Activated CD4-positive, alpha-beta T cell treated with anti-CD3 and anti-CD28 coated beads, Interleukin-2, Interleukin-6, amounts not matched to agents 100 ng/mL and 50 ng/mL, durations not matched to agents 16 hours and 8 hours (primary cell): ENCODE measurements at regions not wholly inside any gene's neighbourhood (a gene's known extent, or its start where the extent isn't known, plus 50 kb on each side); places are given as distances from the start of the nearest gene placed in this dataset.
"Not testable (repeated sequence)": the region's sequence is repeated elsewhere in the genome, so short reads cannot be mapped to it uniquely, and the experiment has no call there.

Source experiments
- DNase-seq: peaks from one replicate; pipeline ENCODE4 v3.0.0-alpha.2; 2020

- no peak for DNase-seq
These were observed 221.3 kb downstream of the NPR3 start for GRCh38 chr5:32932241-32932935.

GRCh38 chr5:32933692-32934091 is 222.6 kb downstream of the NPR3 start:
- DNase-seq: no peak

DNA sequence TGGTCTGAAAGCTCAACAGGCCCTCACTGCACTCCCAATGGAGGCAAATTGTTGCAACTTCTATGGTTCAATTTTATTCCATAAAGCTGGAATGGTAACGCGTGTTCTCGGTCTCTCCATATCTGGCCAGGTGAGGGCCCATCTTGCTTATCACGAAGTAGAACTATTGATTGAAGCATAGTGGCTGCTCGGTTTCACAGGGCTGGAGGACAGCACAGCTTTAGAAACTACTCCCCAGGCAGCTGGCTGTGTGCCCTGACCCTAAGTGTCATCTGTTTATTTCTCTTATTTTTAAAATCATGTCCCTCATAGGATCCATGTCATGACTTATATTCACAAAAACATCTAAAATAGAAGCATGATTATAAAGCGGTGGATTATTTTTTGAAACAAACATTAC is 223.4 kb downstream of the NPR3 start:
- DNase-seq: no peak

DNA sequence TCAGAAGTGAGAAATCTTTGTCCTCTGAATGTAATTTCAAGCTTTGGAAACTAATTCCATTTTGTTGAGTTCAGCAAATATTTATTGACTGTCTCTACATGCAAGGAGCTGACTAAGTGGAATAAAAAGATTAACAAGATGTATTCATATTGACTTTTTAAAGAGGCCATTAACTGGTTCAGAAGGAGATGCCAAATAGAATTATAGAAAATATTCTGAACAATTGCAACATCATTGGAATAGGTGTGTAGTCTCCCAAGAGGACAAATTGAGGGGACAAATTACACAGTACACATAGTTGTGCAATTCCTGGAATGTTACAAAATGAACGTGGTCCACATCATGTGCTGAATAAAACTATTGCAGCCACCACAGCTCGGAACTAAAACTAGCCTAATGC is 224.2 kb downstream of the NPR3 start:
- no peak for DNase-seq

DNA sequence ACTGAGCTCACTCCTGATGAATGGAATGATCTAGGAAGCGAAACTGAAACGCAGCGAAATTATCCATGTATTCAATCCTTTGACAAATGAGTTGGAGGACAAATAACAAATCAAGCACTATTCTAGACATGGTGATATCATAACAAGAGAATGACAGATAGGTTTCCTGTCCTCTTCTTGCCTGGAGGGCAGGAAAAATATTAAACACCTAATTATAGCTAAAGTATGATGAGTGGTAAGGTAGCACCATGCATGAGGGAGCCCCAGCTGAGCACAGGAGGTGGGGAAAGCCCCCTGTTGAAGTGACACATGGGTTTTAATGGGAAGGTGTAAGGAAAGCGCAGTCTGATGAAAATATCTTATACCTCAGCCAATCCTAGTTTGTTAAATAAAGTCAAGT is 225.2 kb downstream of the NPR3 start:
- DNase-seq: no peak

- DNase-seq: peak; percentile 51
These were observed 231.3 kb downstream of the NPR3 start for GRCh38 chr5:32942225-32942989.

DNA sequence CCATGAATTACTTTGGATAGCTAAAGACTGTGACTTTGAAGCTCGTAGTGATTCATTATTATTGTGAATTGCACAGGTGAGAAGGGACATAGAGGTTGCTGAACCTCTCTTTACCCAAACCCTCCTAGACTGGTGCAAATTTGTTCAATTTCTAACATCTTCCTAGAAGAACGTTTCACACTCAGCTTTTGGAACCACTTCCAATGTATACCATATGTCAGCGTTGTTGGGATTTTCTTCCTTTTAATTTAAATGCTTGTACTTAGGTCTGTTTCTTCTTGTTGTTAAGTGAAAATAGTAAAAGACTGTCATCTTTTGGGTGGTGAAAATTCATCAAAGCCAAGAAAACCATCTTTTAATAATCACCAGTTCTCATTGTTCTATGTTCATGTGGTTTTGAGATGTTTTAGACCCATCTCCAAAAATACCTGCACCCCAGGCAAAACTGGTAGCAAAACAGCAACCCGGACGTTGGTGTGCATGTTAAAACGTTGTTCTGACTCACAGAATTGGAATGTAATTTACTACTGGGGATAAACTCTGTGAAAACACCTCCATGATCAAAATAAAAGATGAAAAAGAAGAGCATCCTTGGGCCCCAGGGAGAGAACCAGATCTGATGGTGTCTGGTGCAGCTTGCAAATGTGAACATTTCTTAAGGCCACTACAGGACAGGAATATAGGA is 238.3 kb downstream of the NPR3 start:
- DNase-seq: no peak

- DNase-seq: no peak
These were observed 239.9 kb downstream of the NPR3 start for GRCh38 chr5:32951003-32951402.

- DNase-seq: no peak
These were observed 240.8 kb downstream of the NPR3 start for GRCh38 chr5:32951878-32952277.

DNA sequence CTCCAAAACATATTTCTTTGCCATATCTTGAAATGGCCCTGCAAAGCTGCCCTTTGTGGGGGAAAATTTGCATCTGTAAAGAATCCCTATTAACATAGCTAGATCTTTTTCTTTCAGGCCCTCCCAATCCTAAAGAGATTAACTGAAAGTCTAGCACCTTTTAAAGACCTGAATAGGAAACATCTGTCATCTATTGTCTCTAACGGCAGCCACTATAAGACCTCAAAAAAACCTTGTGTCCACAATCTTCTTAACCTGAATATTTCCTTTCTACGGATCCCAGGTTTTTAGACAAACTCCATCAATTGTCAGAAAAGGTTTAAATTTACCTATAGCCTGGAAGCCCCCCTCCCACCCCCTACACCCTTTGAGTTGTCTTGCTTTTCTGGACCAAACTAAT is 241.3 kb downstream of the NPR3 start:
- DNase-seq: not testable (repeated sequence)

DNA sequence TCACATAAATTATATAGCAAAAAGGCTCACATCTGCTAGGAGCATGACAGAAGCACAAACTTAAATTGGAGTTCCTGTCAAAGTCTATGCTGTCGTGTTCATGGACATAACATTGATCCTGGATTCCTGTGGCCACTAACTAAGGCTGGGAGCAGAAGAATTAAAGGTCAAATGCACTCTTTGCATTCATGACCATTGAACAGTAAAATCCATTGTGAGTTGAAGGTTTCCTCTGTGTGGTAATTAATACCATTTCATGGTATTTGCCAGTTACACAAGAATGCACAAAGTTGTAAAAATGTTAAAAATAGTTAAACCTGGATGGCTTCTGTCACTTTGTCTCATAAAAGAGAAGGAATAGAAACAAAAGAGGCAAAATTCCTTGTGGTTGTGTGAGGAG is 242.6 kb downstream of the NPR3 start:
- DNase-seq: no peak

- no peak for DNase-seq
These were observed 244.7 kb downstream of the NPR3 start for GRCh38 chr5:32955814-32956213.

- no peak for DNase-seq
These were observed 249.4 kb downstream of the NPR3 start for GRCh38 chr5:32960340-32961058.

DNA sequence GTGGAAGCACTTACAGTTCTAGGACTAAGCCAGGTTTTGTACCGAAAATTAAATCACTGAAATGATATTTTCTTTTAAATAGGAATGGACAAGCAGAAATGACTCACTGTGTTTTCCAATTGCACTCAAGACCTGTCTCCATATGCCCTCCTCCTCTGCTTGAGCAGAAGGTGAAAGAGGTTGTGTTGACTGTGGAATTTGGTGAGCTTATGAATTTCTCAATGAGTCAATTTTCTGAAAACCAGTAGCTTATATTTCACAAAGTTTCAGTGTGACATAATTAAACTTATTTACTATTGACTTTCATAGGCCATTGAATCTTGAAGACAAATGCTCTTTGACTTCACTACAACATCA is 249.9 kb downstream of the NPR3 start:
- DNase-seq: no peak

GRCh38 chr5:32964261-32964660 is 253.1 kb downstream of the NPR3 start:
- no peak for DNase-seq

GRCh38 chr5:32973646-32974045 is 262.5 kb downstream of the NPR3 start:
- DNase-seq: no peak

- DNase-seq: no peak
These were observed 264.7 kb downstream of the NPR3 start for GRCh38 chr5:32975656-32976375.

DNA sequence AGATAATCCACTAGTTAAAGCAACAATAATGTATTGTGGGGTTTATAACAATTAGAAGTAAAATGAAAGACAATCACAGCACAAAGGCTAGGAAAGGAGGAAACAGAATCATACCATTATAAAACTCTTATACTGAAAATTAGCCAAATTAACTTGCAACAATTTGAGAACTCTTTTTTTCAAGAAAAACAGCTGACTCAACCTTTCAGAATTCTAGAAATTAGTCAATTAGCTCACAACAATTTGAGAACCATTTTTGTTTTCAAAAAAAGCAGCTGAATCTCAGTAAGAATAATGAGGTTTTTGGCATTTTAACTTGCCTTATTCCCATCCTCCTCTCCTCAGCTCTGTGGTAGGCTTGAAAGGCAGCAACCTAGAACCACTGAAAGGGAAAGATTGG is 269.9 kb downstream of the NPR3 start:
- no peak for DNase-seq

- no peak for DNase-seq
These were observed 273.9 kb downstream of the NPR3 start for GRCh38 chr5:32984851-32985610.

DNA sequence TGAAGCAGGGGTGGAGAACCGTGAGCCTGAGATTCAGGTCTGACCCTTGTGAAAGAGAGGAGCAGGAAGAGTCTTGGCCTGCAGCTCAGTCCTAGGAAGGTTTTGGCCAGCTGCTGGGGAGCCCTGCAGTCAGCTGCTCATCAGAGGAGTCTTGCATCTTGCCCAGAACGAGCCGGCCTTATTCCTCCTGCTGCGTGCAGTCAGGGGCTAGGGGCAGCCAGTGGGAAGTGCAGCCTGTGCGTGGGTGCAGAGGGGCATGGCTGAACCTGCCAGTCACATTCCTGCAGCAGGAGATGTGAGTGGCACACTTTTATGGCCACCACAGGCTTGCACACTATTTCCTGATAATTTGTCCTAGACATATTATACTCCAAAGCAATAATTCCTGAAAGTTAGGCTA is 278.7 kb downstream of the NPR3 start:
- DNase-seq: no peak

GRCh38 chr5:32990593-32991420 is 279.7 kb downstream of the NPR3 start:
- no peak for DNase-seq
